Left colon (tissue), 2 donors: ENCODE measurements at regions not wholly inside any gene's neighbourhood (a gene's known extent, or its start where the extent isn't known, plus 50 kb on each side); places are given as distances from the start of the nearest gene placed in this dataset.
"Not testable (repeated sequence)": the region's sequence is repeated elsewhere in the genome, so short reads cannot be mapped to it uniquely, and the experiment has no call there.

ENCODE experiments used
- ATAC-seq: fragments of 200-7000 bp; cut with Tn5 transposase; one replicate; pipeline ENCODE4 v1.9.1; 2020; ENCODE audit warnings: mild to moderate bottlenecking, moderate library complexity
- DNase-seq, 2 donors: peaks; one replicate each; pipeline ENCODE4 v3.0.0-alpha.2; 2020
- intact Hi-C, 2 donors: fragments of 100-400 bp; cut with DNase I in 1 of 2; cut with micrococcal nuclease in 1 of 2; formaldehyde crosslinking; loops; one replicate each; pipeline versions ENCODE4 v1.11.2 to v1.14.0; 2022; cut with DNase I, micrococcal nuclease
- donor health status: DM: no; HTN: no; CAD: no.
- donor health status: DM: yes; HTN: yes; CAD: no.

GRCh38 chr17:5962371-5962770, 107.8 kb upstream of the WSCD1 start:
- DNase-seq = no peak
- intact Hi-C loops = no loop called here
- ATAC-seq = no peak

- intact Hi-C loops = no loop called here
- DNase-seq = no peak
- peak; percentile 94 for ATAC-seq
These were observed 98.2 kb upstream of the WSCD1 start for GRCh38 chr17:5971969-5972368.

- ATAC-seq (no peak), DNase-seq (no peak)
- intact Hi-C loops = no loop called here
These were observed 96.8 kb upstream of the WSCD1 start for GRCh38 chr17:5973410-5973809.

- DNase-seq (no peak), ATAC-seq (no peak)
- intact Hi-C loops = no loop called here
These were observed 94.5 kb upstream of the WSCD1 start for GRCh38 chr17:5975661-5976060.

- intact Hi-C loops = no loop called here
- DNase-seq (no peak), ATAC-seq (no peak)
These were observed 93.9 kb upstream of the WSCD1 start for GRCh38 chr17:5976251-5976650.

GRCh38 chr17:5978496-5978895, 91.7 kb upstream of the WSCD1 start:
- DNase-seq = no peak
- intact Hi-C loops = no loop called here
- no peak for ATAC-seq

GRCh38 chr17:5980941-5981340, 89.2 kb upstream of the WSCD1 start:
- ATAC-seq (no peak), DNase-seq (no peak)
- intact Hi-C loops = no loop called here

GRCh38 chr17:5986644-5987043, 83.5 kb upstream of the WSCD1 start:
- DNase-seq (no peak), ATAC-seq (no peak)
- intact Hi-C loops = no loop called here

- no peak for DNase-seq
- intact Hi-C loops = no loop called here
- ATAC-seq = no peak
These were observed 69.8 kb upstream of the WSCD1 start for GRCh38 chr17:6000426-6000825.

- ATAC-seq, intact Hi-C loops, DNase-seq: not testable (repeated sequence)
These were observed 67.0 kb upstream of the WSCD1 start for GRCh38 chr17:6003221-6003620.

GRCh38 chr17:6005939-6006338, 64.2 kb upstream of the WSCD1 start:
- intact Hi-C loops = no loop called here
- ATAC-seq = no peak
- DNase-seq = no peak

- ATAC-seq (no peak), DNase-seq (no peak)
- intact Hi-C loops = no loop called here
These were observed 59.0 kb upstream of the WSCD1 start for GRCh38 chr17:6011206-6011605.

GRCh38 chr17:6018788-6019187, 51.4 kb upstream of the WSCD1 start:
- intact Hi-C loops = no loop called here
- DNase-seq (no peak), ATAC-seq (no peak)

GRCh38 chr17:6019959-6020358, 50.2 kb upstream of the WSCD1 start:
- ATAC-seq = no peak
- intact Hi-C loops = no loop called here
- no peak for DNase-seq

- ATAC-seq = no peak
- intact Hi-C loops = no loop called here
- DNase-seq = no peak
These were observed 49.7 kb upstream of the WSCD1 start for GRCh38 chr17:6020376-6021010.
